GM19351 (cell line): ENCODE measurements at regions not wholly inside any gene's neighbourhood (a gene's known extent, or its start where the extent isn't known, plus 50 kb on each side); places are given as distances from the start of the nearest gene placed in this dataset.

ENCODE experiments used
- ATAC-seq: cut with Tn5 transposase; IDR thresholded peaks from one replicate; pipeline ENCODE4 v1.9.1; 2021; ENCODE audit warnings: mild to moderate bottlenecking, moderate library complexity; ENCODE audit not compliant: unreplicated experiment

- ATAC-seq = no peak
Measured at GRCh38 chr4:100849319-100849718, 331.5 kb upstream of the EMCN start.

- ATAC-seq = peak; percentile 95
Measured at GRCh38 chr4:100848841-100849240, 331.0 kb upstream of the EMCN start.

GRCh38 chr4:100843910-100844309 is 326.1 kb upstream of the EMCN start:
- ATAC-seq = peak; percentile 63

GRCh38 chr4:100842856-100843255 is 325.0 kb upstream of the EMCN start:
- ATAC-seq = no peak

GRCh38 chr4:100841911-100842310 is 324.1 kb upstream of the EMCN start:
- no peak for ATAC-seq

- ATAC-seq = no peak
Measured at GRCh38 chr4:100839712-100840111, 321.9 kb upstream of the EMCN start.

- ATAC-seq = no peak
Measured at GRCh38 chr4:100838286-100838685, 320.5 kb upstream of the EMCN start.

GRCh38 chr4:100836929-100837328 is 319.1 kb upstream of the EMCN start:
- no peak for ATAC-seq

- no peak for ATAC-seq
Measured at GRCh38 chr4:100834616-100835015, 316.8 kb upstream of the EMCN start.

GRCh38 chr4:100833906-100834305 is 316.1 kb upstream of the EMCN start:
- ATAC-seq = no peak

GRCh38 chr4:100828986-100829685 is 311.3 kb upstream of the EMCN start:
- no peak for ATAC-seq

- ATAC-seq = no peak
Measured at GRCh38 chr4:100828364-100828763, 310.5 kb upstream of the EMCN start.

GRCh38 chr4:100827756-100828155 is 309.9 kb upstream of the EMCN start:
- ATAC-seq = no peak

- no peak for ATAC-seq
Measured at GRCh38 chr4:100826808-100827548, 309.2 kb upstream of the EMCN start.

GRCh38 chr4:100826067-100826466 is 308.2 kb upstream of the EMCN start:
- ATAC-seq = no peak

GRCh38 chr4:100823993-100824323 is 306.1 kb upstream of the EMCN start:
- ATAC-seq = no peak

GRCh38 chr4:100823066-100823992 is 305.5 kb upstream of the EMCN start:
- ATAC-seq = peak; percentile 80

GRCh38 chr4:100820249-100820648 is 302.4 kb upstream of the EMCN start:
- no peak for ATAC-seq

GRCh38 chr4:100819505-100819904 is 301.7 kb upstream of the EMCN start:
- ATAC-seq = no peak

GRCh38 chr4:100816436-100817045 is 298.7 kb upstream of the EMCN start:
- ATAC-seq = no peak

GRCh38 chr4:100811046-100811445 is 293.2 kb upstream of the EMCN start:
- no peak for ATAC-seq
